Fibroblast of pulmonary artery (primary cell): ENCODE measurements at regions not wholly inside any gene's neighbourhood (a gene's known extent, or its start where the extent isn't known, plus 50 kb on each side); places are given as distances from the start of the nearest gene placed in this dataset.
"Not testable (repeated sequence)": the region's sequence is repeated elsewhere in the genome, so short reads cannot be mapped to it uniquely, and the experiment has no call there.

Experiments
- DNase-seq: peaks from one replicate; pipeline ENCODE4 v3.0.0-alpha.2; 2010; ENCODE audit warnings: low read depth
- H3K4me3 ChIP-seq: replicated peaks from 2 replicates; pipeline ENCODE4 v1.5.1; 2011; ENCODE audit warnings: low read depth, mild to moderate bottlenecking, control low read depth, low read length, moderate library complexity
- TF ChIP-seq, protein P1 (sequence below): IDR thresholded peaks from 2 replicates; pipeline ENCODE4 v1.5.1; 2011; ENCODE audit warnings: mild to moderate bottlenecking, control low read depth, low read length, inconsistent platforms; ENCODE audit errors: missing control alignments

GRCh38 chr17:77634710-77635109, 323.8 kb upstream of the TNRC6C start:
- TF ChIP-seq, protein P1, sequence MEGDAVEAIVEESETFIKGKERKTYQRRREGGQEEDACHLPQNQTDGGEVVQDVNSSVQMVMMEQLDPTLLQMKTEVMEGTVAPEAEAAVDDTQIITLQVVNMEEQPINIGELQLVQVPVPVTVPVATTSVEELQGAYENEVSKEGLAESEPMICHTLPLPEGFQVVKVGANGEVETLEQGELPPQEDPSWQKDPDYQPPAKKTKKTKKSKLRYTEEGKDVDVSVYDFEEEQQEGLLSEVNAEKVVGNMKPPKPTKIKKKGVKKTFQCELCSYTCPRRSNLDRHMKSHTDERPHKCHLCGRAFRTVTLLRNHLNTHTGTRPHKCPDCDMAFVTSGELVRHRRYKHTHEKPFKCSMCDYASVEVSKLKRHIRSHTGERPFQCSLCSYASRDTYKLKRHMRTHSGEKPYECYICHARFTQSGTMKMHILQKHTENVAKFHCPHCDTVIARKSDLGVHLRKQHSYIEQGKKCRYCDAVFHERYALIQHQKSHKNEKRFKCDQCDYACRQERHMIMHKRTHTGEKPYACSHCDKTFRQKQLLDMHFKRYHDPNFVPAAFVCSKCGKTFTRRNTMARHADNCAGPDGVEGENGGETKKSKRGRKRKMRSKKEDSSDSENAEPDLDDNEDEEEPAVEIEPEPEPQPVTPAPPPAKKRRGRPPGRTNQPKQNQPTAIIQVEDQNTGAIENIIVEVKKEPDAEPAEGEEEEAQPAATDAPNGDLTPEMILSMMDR, result no peak
- H3K4me3 ChIP-seq, result no peak overlapping the region
- no peak for DNase-seq

DNA sequence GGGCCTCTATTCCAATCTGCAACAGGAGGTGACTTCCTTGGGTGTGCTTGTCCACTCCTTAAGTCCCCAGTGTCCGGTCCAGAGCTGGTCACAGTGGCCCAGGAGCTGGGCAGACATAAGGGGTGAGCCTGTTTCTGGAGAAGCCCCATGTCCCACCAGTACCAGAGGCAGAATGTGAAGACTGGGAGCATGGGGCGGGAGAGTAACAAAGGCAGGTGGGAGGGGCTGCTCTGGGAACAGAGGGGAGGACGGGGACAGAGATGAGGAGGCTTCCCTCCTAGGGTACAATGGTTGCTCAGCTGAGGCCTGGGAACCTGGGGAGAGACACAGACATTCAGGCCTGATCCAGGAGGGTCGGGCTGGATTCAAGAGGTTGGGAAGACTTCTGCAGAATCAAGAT, 323.3 kb upstream of the TNRC6C start:
- no peak overlapping the region for H3K4me3 ChIP-seq
- no peak for DNase-seq
- TF ChIP-seq, protein P1, result no peak

DNA sequence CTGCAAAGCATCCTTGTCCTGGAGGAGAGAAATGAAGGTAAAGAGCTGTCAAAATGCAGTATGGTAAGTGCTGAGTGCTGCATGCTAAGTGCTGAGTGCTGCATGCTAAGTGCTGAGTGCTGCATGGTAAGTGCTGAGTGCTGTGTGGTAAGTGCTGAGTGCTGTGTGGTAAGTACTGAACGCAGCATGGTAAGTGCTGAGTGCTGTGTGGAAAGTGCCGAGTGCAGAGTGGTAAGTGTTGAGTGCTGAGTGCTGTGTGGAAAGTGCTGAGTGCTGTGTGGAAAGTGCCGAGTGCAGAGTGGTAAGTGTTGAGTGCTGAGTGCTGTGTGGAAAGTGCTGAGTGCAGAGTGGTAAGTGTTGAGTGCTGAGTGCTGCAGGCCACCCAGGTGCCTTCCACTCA, 322.7 kb upstream of the TNRC6C start:
- not testable (repeated sequence) for DNase-seq, H3K4me3 ChIP-seq

GRCh38 chr17:77636835-77637817, 321.4 kb upstream of the TNRC6C start:
- TF ChIP-seq, protein P1, result no peak
- no peak overlapping the region for H3K4me3 ChIP-seq
- DNase-seq, result no peak

DNA sequence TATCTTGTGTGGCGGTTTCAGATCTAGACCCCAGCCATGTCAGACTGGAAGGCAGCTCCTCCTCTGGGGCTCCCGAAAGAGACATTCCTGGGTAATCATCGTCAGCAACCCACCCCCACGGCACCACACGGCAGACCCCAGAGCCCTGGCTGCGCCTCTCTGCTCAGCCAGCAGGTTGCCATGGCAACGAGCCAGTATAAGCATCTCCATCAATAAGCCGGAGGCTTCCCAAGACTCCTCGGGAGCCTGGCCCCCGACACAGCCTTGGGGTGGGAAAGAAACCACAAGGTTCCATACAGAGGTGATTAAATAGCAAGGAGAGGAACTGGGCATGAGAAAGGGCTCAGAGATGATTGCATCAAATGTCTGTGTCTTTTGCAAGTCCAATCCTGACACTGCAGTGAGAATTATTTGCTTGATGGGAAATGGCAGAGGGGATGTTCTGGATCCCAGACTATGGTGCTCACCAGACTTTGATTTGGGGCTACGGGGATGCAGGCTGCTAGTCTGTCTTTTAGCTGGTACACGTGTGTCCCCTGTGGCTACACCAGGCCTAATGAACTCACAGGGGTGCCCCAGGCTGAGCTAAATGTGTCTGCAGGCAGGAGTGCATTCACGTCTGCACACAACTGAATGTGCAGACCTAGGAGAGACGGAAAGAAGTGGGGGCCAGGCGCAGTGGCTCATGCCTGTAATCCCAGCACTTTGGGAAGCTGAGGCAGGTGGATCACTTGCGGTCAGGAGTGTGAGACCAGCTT, 320.5 kb upstream of the TNRC6C start:
- H3K4me3 ChIP-seq, result no peak overlapping the region
- TF ChIP-seq, protein P1, result no peak
- no peak for DNase-seq

DNA sequence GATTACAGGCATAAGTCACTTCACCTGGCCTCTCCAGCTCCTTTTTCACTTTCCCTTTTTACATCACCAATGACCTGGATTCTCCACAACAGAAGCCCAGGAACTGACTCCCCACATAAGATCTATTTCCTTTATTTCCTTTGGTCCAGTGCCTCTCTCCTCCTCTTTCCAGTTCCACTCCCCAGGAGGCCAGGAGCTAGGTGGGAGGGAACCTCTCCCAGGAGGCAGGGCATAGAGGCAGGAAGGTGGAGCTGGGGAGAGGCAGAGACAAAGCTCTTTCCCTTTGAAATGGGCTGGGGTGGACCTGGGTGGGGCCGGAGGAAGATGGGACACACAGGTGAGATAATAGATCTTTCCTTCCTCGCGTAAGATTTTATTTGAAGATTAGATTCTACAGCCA, 318.3 kb upstream of the TNRC6C start:
- TF ChIP-seq, protein P1, result no peak

GRCh38 chr17:77640916-77641605, 317.4 kb upstream of the TNRC6C start:
- TF ChIP-seq, protein P1, result no peak
- H3K4me3 ChIP-seq, result no peak overlapping the region
- no peak for DNase-seq

More for the DNA sequence above, 318.3 kb upstream of the TNRC6C start:
- no peak overlapping the region for H3K4me3 ChIP-seq
- DNase-seq, result no peak
